IMR-90 (cell line): ENCODE measurements at regions not wholly inside any gene's neighbourhood (a gene's known extent, or its start where the extent isn't known, plus 50 kb on each side); places are given as distances from the start of the nearest gene placed in this dataset.

Source experiments
- ATAC-seq: fragments of 200-7000 bp; cut with Tn5 transposase; 2 replicates; pipeline ENCODE4 v1.9.1; 2020; ENCODE audit warnings: low read depth, mild to moderate bottlenecking, moderate library complexity
- BruUV-seq: library from RNA; stranded (reverse); fragments of 400-500 nt; replicated peaks from 2 replicates; lab custom pipeline; 2021; lab: Mats Ljungman, UMichigan
- CTCF ChIA-PET: fragments of 300-600 bp; formaldehyde crosslinking; extraction: SDS; loops from one replicate; lab custom pipeline; 2021; ENCODE audit warnings: antibody characterized with exemption; lab: Yijun Ruan, JAX
- POLR2A ChIA-PET: fragments of 300-600 bp; sonication (Branson Sonifier 250); formaldehyde crosslinking; loops from one replicate; lab custom pipeline; 2022; ENCODE audit warnings: antibody characterized with exemption; ENCODE audit not compliant: unreplicated experiment; lab: Charles Lee
- DNase-seq: peaks from one replicate; pipeline ENCODE4 v3.0.0; 2013
- H2AFZ ChIP-seq: replicated peaks from 2 replicates; pipeline ENCODE3; 2013; ENCODE audit warnings: low read length, mild to moderate bottlenecking; ENCODE audit not compliant: poor library complexity
- H2AK5ac ChIP-seq: 2 replicates; pipeline ENCODE4 v1.6.1; 2013; ENCODE audit warnings: low read depth, low read length, inconsistent platforms
- H2AK9ac ChIP-seq: replicated peaks from 2 replicates; pipeline ENCODE3; 2013; ENCODE audit warnings: mild to moderate bottlenecking, low read depth, low read length, moderate library complexity; ENCODE audit not compliant: poor library complexity
- H2BK120ac ChIP-seq: 2 replicates; pipeline ENCODE4 v1.6.1; 2013; ENCODE audit warnings: low read depth, low read length, inconsistent platforms
- H2BK15ac ChIP-seq: 3 replicates; pipeline ENCODE4 v1.6.1; 2013; ENCODE audit warnings: low read depth, low read length, inconsistent platforms
- H2BK20ac ChIP-seq: 2 replicates; pipeline ENCODE4 v1.6.1; 2013; ENCODE audit warnings: low read depth, mild to moderate bottlenecking, inconsistent platforms, low read length, moderate library complexity
- H2BK5ac ChIP-seq: 2 replicates; pipeline ENCODE4 v1.6.1; 2013; ENCODE audit warnings: mild to moderate bottlenecking, low read depth, low read length, inconsistent platforms; ENCODE audit not compliant: poor library complexity, severe bottlenecking
- H3K14ac ChIP-seq: replicated peaks from 2 replicates; pipeline ENCODE4 v1.6.1; 2013; ENCODE audit warnings: low read depth, low read length, inconsistent platforms
- H3K18ac ChIP-seq: 2 replicates; pipeline ENCODE4 v1.6.1; 2013; ENCODE audit warnings: low read depth, low read length, control low read depth
- H3K23ac ChIP-seq: 2 replicates; pipeline ENCODE4 v1.6.1; 2013; ENCODE audit warnings: low read depth, low read length, inconsistent platforms
- H3K27ac ChIP-seq: 2 replicates; pipeline ENCODE4 v1.5.1; 2013; ENCODE audit warnings: mild to moderate bottlenecking, control low read depth, low read length; ENCODE audit not compliant: insufficient read depth
- H3K27me3 ChIP-seq: 2 replicates; pipeline ENCODE4 v1.6.1; 2013; ENCODE audit warnings: low read length; ENCODE audit not compliant: control insufficient read depth, insufficient read depth
- H3K36me3 ChIP-seq: 2 replicates; pipeline ENCODE4 v1.6.1; 2013; ENCODE audit warnings: low read length, mixed read lengths; ENCODE audit not compliant: control insufficient read depth, insufficient read depth
- H3K4ac ChIP-seq: 2 replicates; pipeline ENCODE4 v1.6.1; 2013; ENCODE audit warnings: low read depth, low read length, inconsistent platforms
- H3K4me1 ChIP-seq: 2 replicates; pipeline ENCODE4 v1.6.1; 2013; ENCODE audit warnings: low read length, mixed read lengths; ENCODE audit not compliant: control insufficient read depth, insufficient read depth
- H3K4me2 ChIP-seq: 2 replicates; pipeline ENCODE4 v1.6.1; 2013; ENCODE audit warnings: low read depth, mild to moderate bottlenecking, control low read depth, low read length, moderate library complexity
- H3K4me3 ChIP-seq: 2 replicates; pipeline ENCODE4 v1.5.1; 2013; ENCODE audit warnings: low read depth, mild to moderate bottlenecking, control low read depth, low read length, moderate library complexity; ENCODE audit not compliant: insufficient read depth
- H3K56ac ChIP-seq: 2 replicates; pipeline ENCODE4 v1.6.1; 2013; ENCODE audit warnings: low read length, inconsistent platforms; ENCODE audit not compliant: insufficient read depth; ENCODE audit errors: extremely low read depth
- H3K79me1 ChIP-seq, 2 experiments: 2 replicates each; pipeline ENCODE4 v1.6.1; 2013; ENCODE audit warnings: low read length in 2 of 2, inconsistent platforms in 1 of 2, low read depth in 1 of 2
- H3K9ac ChIP-seq: 2 replicates; pipeline ENCODE4 v1.6.1; 2013; ENCODE audit warnings: low read depth, low read length, control low read depth
- H3K9me1 ChIP-seq: 2 replicates; pipeline ENCODE4 v1.6.1; 2013; ENCODE audit warnings: low read length, inconsistent platforms; ENCODE audit not compliant: insufficient read depth
- H3K9me3 ChIP-seq: 2 replicates; pipeline ENCODE4 v1.6.1; 2013; ENCODE audit warnings: low read length; ENCODE audit not compliant: control insufficient read depth, insufficient read depth
- H4K20me1 ChIP-seq: 2 replicates; pipeline ENCODE4 v1.6.1; 2013; ENCODE audit warnings: low read length, inconsistent platforms; ENCODE audit not compliant: insufficient read depth
- H4K5ac ChIP-seq: 2 replicates; pipeline ENCODE4 v1.6.1; 2013; ENCODE audit warnings: mild to moderate bottlenecking, low read depth, low read length, control low read depth
- H4K8ac ChIP-seq, 2 experiments: 2 replicates each; pipeline ENCODE4 v1.6.1; 2013; ENCODE audit warnings: low read depth in 2 of 2, low read length in 2 of 2, control low read depth in 1 of 2, inconsistent platforms in 1 of 2
- H4K91ac ChIP-seq: 2 replicates; pipeline ENCODE4 v1.6.1; 2013; ENCODE audit warnings: low read depth, low read length, inconsistent platforms; ENCODE audit not compliant: insufficient read depth
- BHLHE40 ChIP-seq: fragments of 150-350 bp; IDR thresholded peaks from 2 replicates; pipeline ENCODE4 v1.6.1; 2016; ENCODE audit warnings: mild to moderate bottlenecking, low read depth, low read length
- MAFK ChIP-seq: IDR thresholded peaks from 2 replicates; pipeline ENCODE4 v1.6.1; 2012; ENCODE audit warnings: low read depth, low read length, improper control_type of control experiment
- MXI1 ChIP-seq: IDR thresholded peaks from 2 replicates; pipeline ENCODE4 v1.6.1; 2012; ENCODE audit warnings: low read depth, mild to moderate bottlenecking, low read length, moderate library complexity, borderline replicate concordance
- RCOR1 ChIP-seq: IDR thresholded peaks from 2 replicates; pipeline ENCODE4 v1.6.1; 2012; ENCODE audit warnings: mild to moderate bottlenecking, low read length, improper control_type of control experiment; ENCODE audit not compliant: insufficient replicate concordance
- WGBS, 2 experiments: methylation state at CpG; one replicate each; pipeline versions ENCODE4 v1.1.5 to v1.1.7; 2013; ENCODE audit warnings: missing lambda C conversion rate in 2 of 2; ENCODE audit not compliant: insufficient read length in 1 of 2; ENCODE audit errors: extremely low coverage in 2 of 2; 5-methylcytosine and 5-hydroxymethylcytosine counted together
- dilution Hi-C: fragments of 300-500 bp; cut with HindIII; formaldehyde crosslinking; loops from one replicate; pipeline ENCODE4 v1.14.3; 2018; ENCODE audit warnings: low sequenced_read_pairs; ENCODE audit not compliant: unreplicated experiment
- in situ Hi-C: fragments of 300-500 bp; cut with MboI; formaldehyde crosslinking; loops from 3 replicates; pipeline ENCODE4 v1.14.3; 2019; ENCODE audit warnings: low sequenced_read_pairs, inconsistent platforms, mixed read lengths
- intact Hi-C: fragments of 100-400 bp; cut with micrococcal nuclease; formaldehyde crosslinking; loops from 2 replicates; pipeline ENCODE4 v1.10.0; 2022

- no peak overlapping the region for H2AFZ ChIP-seq
- H2BK20ac ChIP-seq, result no peak overlapping the region
- in situ Hi-C loops (no loop called here), dilution Hi-C loops (no loop called here), intact Hi-C loops (no loop called here)
- H3K27ac ChIP-seq, result no peak overlapping the region
- no peak overlapping the region for H2BK120ac ChIP-seq
- H3K9ac ChIP-seq, result no peak overlapping the region
- no peak overlapping the region for H2BK15ac ChIP-seq
- no peak overlapping the region for H3K56ac ChIP-seq
- 0% methylated on average over 1 of the region's 3 CpGs; no CpG with 5 or more reads in 1 of the 2 experiments for WGBS, 2 experiments
- TF ChIP-seq MAFK (no peak), BHLHE40 (no peak), MXI1 (no peak), RCOR1 (no peak)
- no peaks in the 10 kb centered on the region for H3K36me3 ChIP-seq
- POLR2A ChIA-PET, result no interaction called here
- no peaks in the 10 kb centered on the region for H3K9me1 ChIP-seq
- H3K18ac ChIP-seq, result no peak overlapping the region
- H2AK9ac ChIP-seq, result no peak overlapping the region
- H4K20me1 ChIP-seq, result no peaks in the 10 kb centered on the region
- no peak for DNase-seq
- no peak overlapping the region for H4K5ac ChIP-seq
- H3K79me1 ChIP-seq, result no peaks in the 10 kb centered on the region
- no peak overlapping the region for H3K23ac ChIP-seq
- H3K4me3 ChIP-seq, result no peak overlapping the region
- H3K9me3 ChIP-seq, result no peaks in the 10 kb centered on the region
- H2AK5ac ChIP-seq, result no peak overlapping the region
- no peaks in the 10 kb centered on the region for H3K4me1 ChIP-seq
- no peak overlapping the region for H2BK5ac ChIP-seq
- BruUV-seq, result no TSS peak
- H3K14ac ChIP-seq, result no peak overlapping the region
- H4K8ac ChIP-seq, result no peak overlapping the region
- H3K4ac ChIP-seq, result no peak overlapping the region
- H3K4me2 ChIP-seq, result no peak overlapping the region
- no peak for ATAC-seq
- CTCF ChIA-PET, result no interaction called here
- H4K91ac ChIP-seq, result no peak overlapping the region
- H3K27me3 ChIP-seq, result no peaks in the 10 kb centered on the region
These were observed 140.1 kb upstream of the TRAM1L1 start for GRCh38 chr4:117225471-117225870.
